C4-2B (cell line): ENCODE measurements at regions not wholly inside any gene's neighbourhood (a gene's known extent, or its start where the extent isn't known, plus 50 kb on each side); places are given as distances from the start of the nearest gene placed in this dataset.

ENCODE experiments used
- CTCF ChIP-seq: fragments of 450-650 bp; conservative IDR thresholded peaks from 2 replicates; pipeline ENCODE4 v1.5.1; 2017; ENCODE audit warnings: mild to moderate bottlenecking
- ZFX ChIP-seq: fragments of 450-650 bp; IDR thresholded peaks from 2 replicates; pipeline ENCODE4 v1.6.1; 2017

GRCh38 chr2:100676346-100676745 lies 113.6 kb downstream of the PDCL3 start:
- no peak for TF ChIP-seq CTCF
- no peak for TF ChIP-seq ZFX
